Parathyroid adenoma (tissue), 2 donors: ENCODE measurements at regions not wholly inside any gene's neighbourhood (a gene's known extent, or its start where the extent isn't known, plus 50 kb on each side); places are given as distances from the start of the nearest gene placed in this dataset.
"Not testable (repeated sequence)": the region's sequence is repeated elsewhere in the genome, so short reads cannot be mapped to it uniquely, and the experiment has no call there.

ENCODE experiments used
- H2AFZ ChIP-seq: fragments of 300-600 bp; sonication (generic); one replicate; pipeline ENCODE4 v1.7.0; 2017; ENCODE audit warnings: antibody characterized with exemption, mild to moderate bottlenecking
- H3K27ac ChIP-seq: fragments of 300-600 bp; sonication (generic); one replicate; pipeline ENCODE4 v1.7.0; 2017
- H3K27me3 ChIP-seq: fragments of 300-600 bp; sonication (generic); one replicate; pipeline ENCODE4 v1.7.0; 2017; ENCODE audit warnings: low read length; ENCODE audit not compliant: control insufficient read depth, insufficient read depth
- H3K36me3 ChIP-seq: fragments of 300-600 bp; sonication (generic); one replicate; pipeline ENCODE4 v1.7.0; 2017; ENCODE audit warnings: low read length; ENCODE audit not compliant: control insufficient read depth, insufficient read depth
- H3K4me1 ChIP-seq: fragments of 300-600 bp; sonication (generic); one replicate; pipeline ENCODE4 v1.7.0; 2017; ENCODE audit warnings: control low read depth
- H3K4me2 ChIP-seq: fragments of 300-600 bp; sonication (generic); one replicate; pipeline ENCODE4 v1.7.0; 2017; ENCODE audit warnings: low read length
- H3K4me3 ChIP-seq: fragments of 300-600 bp; sonication (generic); one replicate; pipeline ENCODE4 v1.7.0; 2017; ENCODE audit warnings: low read depth, low read length
- H3K79me2 ChIP-seq: fragments of 300-600 bp; sonication (generic); one replicate; pipeline ENCODE4 v1.7.0; 2017; ENCODE audit warnings: control low read depth
- H3K9ac ChIP-seq: fragments of 300-600 bp; sonication (generic); one replicate; pipeline ENCODE4 v1.7.0; 2017; ENCODE audit warnings: mild to moderate bottlenecking
- H3K9me3 ChIP-seq: fragments of 300-600 bp; sonication (generic); one replicate; pipeline ENCODE4 v1.7.0; 2017; ENCODE audit warnings: low read length; ENCODE audit not compliant: control insufficient read depth
- TF ChIP-seq, protein P1 (sequence below): fragments of 300-600 bp; sonication (generic); IDR thresholded peaks from one replicate; pipeline ENCODE4 v1.7.0; 2017; ENCODE audit warnings: antibody characterized with exemption, mild to moderate bottlenecking
- donor health status: primary hyperparathyroidism.

DNA sequence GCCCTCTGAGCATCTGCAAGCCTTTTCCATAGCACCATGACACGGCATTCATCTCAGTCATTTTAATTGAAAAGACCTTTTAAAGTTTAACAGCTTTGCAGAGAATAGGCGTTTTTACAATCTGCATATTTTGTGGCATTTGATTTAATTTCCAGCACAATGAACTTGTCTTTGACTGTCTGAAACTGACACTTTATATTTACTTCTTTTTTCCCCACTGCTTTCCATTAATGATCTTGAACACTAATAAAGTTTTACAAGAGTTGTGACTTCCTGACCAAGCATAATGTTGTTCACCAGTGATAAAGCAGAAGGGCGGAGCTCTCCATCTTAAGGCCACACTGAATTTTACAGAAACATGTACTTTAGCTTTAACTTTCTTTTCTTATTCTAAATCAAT, 548.7 kb downstream of the FAM181B start:
- TF ChIP-seq, protein P1, sequence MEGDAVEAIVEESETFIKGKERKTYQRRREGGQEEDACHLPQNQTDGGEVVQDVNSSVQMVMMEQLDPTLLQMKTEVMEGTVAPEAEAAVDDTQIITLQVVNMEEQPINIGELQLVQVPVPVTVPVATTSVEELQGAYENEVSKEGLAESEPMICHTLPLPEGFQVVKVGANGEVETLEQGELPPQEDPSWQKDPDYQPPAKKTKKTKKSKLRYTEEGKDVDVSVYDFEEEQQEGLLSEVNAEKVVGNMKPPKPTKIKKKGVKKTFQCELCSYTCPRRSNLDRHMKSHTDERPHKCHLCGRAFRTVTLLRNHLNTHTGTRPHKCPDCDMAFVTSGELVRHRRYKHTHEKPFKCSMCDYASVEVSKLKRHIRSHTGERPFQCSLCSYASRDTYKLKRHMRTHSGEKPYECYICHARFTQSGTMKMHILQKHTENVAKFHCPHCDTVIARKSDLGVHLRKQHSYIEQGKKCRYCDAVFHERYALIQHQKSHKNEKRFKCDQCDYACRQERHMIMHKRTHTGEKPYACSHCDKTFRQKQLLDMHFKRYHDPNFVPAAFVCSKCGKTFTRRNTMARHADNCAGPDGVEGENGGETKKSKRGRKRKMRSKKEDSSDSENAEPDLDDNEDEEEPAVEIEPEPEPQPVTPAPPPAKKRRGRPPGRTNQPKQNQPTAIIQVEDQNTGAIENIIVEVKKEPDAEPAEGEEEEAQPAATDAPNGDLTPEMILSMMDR: no peak
- H3K4me2 ChIP-seq: no peak overlapping the region
- H2AFZ ChIP-seq: no peak overlapping the region
- no peaks in the 10 kb centered on the region for H3K79me2 ChIP-seq
- no peaks in the 10 kb centered on the region for H3K36me3 ChIP-seq
- no peaks in the 10 kb centered on the region for H3K9me3 ChIP-seq
- no peak overlapping the region for H3K27ac ChIP-seq
- no peaks in the 10 kb centered on the region for H3K27me3 ChIP-seq
- no peak overlapping the region for H3K9ac ChIP-seq
- H3K4me1 ChIP-seq: no peaks in the 10 kb centered on the region
- H3K4me3 ChIP-seq: no peak overlapping the region

GRCh38 chr11:82183346-82183745, 550.3 kb downstream of the FAM181B start:
- H3K9ac ChIP-seq: no peak overlapping the region
- H3K79me2 ChIP-seq: no peaks in the 10 kb centered on the region
- H3K4me3 ChIP-seq: no peak overlapping the region
- no peak overlapping the region for H3K4me2 ChIP-seq
- no peak overlapping the region for H3K27ac ChIP-seq
- no peaks in the 10 kb centered on the region for H3K27me3 ChIP-seq
- TF ChIP-seq, protein P1: no peak
- H2AFZ ChIP-seq: no peak overlapping the region
- H3K4me1 ChIP-seq: no peaks in the 10 kb centered on the region
- H3K36me3 ChIP-seq: no peaks in the 10 kb centered on the region
- H3K9me3 ChIP-seq: no peaks in the 10 kb centered on the region

- not testable (repeated sequence) for H3K9ac ChIP-seq, H3K4me1 ChIP-seq, H3K79me2 ChIP-seq, H3K4me3 ChIP-seq, H3K27me3 ChIP-seq, H3K4me2 ChIP-seq, H3K9me3 ChIP-seq, H3K27ac ChIP-seq, H2AFZ ChIP-seq, H3K36me3 ChIP-seq
Measured at GRCh38 chr11:82182697-82183096, 551.0 kb downstream of the FAM181B start.

- H2AFZ ChIP-seq, H3K27me3 ChIP-seq, H3K27ac ChIP-seq, H3K4me3 ChIP-seq, H3K4me1 ChIP-seq, H3K9me3 ChIP-seq, H3K79me2 ChIP-seq, H3K4me2 ChIP-seq, H3K9ac ChIP-seq, H3K36me3 ChIP-seq: not testable (repeated sequence)
Measured at GRCh38 chr11:82181796-82182195, 551.9 kb downstream of the FAM181B start.

DNA sequence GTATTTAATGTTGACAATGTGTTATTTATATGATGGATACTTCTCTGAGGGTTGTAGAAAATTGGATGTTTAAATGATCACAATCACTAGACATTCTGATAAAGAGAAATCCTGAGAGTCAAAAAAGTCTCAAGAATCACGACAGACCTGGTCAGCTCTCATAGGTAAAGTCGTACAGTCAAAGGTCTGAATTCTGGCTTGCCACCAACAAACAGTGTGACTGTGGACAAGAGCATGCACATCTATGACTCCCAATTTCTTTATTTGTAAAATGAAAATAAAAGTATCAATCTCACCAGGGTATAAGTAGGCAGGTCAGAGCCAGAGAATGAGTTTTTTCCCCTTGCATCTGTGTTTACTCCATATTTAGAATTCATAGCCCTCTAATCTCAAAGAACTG, 556.7 kb downstream of the FAM181B start:
- Histone ChIP-seq H3K4me3 (no peak overlapping the region), H2AFZ (no peak overlapping the region), H3K4me2 (no peak overlapping the region), H3K9ac (no peak overlapping the region), H3K27me3 (no peaks in the 10 kb centered on the region), H3K27ac (no peak overlapping the region), H3K4me1 (no peaks in the 10 kb centered on the region), H3K79me2 (no peaks in the 10 kb centered on the region), H3K36me3 (no peaks in the 10 kb centered on the region), H3K9me3 (no peaks in the 10 kb centered on the region)
- TF ChIP-seq, protein P1: no peak

- Histone ChIP-seq H3K9me3 (no peaks in the 10 kb centered on the region), H3K4me1 (no peaks in the 10 kb centered on the region), H3K4me3 (no peak overlapping the region), H3K4me2 (no peak overlapping the region), H3K9ac (no peak overlapping the region), H2AFZ (no peak overlapping the region), H3K36me3 (no peaks in the 10 kb centered on the region), H3K79me2 (no peaks in the 10 kb centered on the region), H3K27ac (no peak overlapping the region), H3K27me3 (no peaks in the 10 kb centered on the region)
- TF ChIP-seq, protein P1: no peak
Measured at GRCh38 chr11:82176365-82176764, 557.3 kb downstream of the FAM181B start.
